ENCODE measurements at regions not wholly inside any gene's neighbourhood (a gene's known extent, or its start where the extent isn't known, plus 50 kb on each side); places are given as distances from the start of the nearest gene placed in this dataset.

- TF ChIP-seq RREB1 (CRISPR knock-in tag; IDR thresholded peaks at IDR 0.05) (no peak), NFYB (IDR thresholded peaks at IDR 0.05; ENCODE audit: extremely low read depth, insufficient read length) (no peak), ZNF12 (CRISPR knock-in tag; IDR thresholded peaks at IDR 0.05) (no peak), ARID4B (CRISPR knock-in tag; IDR thresholded peaks at IDR 0.05) (no peak), TRIM25 (IDR thresholded peaks at IDR 0.05; ENCODE audit: borderline replicate concordance) (no peak)
Observed at GRCh38 chr1:182129398-182129797, 67.9 kb upstream of the ZNF648 start (continued).

All from K562 (cell line).